Kasumi-1 (cell line): ENCODE measurements at regions not wholly inside any gene's neighbourhood (a gene's known extent, or its start where the extent isn't known, plus 50 kb on each side); places are given as distances from the start of the nearest gene placed in this dataset.
"Not testable (repeated sequence)": the region's sequence is repeated elsewhere in the genome, so short reads cannot be mapped to it uniquely, and the experiment has no call there.

ENCODE experiments used
- DNase-seq, 2 experiments: peaks; one replicate each; lab custom pipeline; 2025; lab: John Stamatoyannopoulos, UW

DNA sequence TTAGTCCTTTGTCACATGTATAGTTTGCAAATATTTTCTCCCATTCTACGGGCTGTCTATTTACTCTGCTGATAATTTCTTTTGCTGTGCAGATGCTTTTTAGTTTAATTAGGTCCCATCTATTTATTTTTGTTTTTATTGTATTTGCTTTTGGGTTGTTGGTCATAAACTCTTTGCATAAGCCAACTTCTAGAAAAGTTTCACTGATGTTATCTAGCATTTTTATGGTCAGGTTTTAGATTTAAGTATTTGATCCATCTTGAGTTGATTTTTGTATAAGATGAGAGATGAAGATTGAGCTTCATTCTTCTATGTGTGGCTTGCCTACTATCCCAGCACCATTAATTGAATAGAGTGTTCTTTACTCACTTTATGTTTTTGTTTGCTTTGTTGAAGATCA lies 1008.4 kb upstream of the ATXN7L3B start:
- DNase-seq, result no peak

DNA sequence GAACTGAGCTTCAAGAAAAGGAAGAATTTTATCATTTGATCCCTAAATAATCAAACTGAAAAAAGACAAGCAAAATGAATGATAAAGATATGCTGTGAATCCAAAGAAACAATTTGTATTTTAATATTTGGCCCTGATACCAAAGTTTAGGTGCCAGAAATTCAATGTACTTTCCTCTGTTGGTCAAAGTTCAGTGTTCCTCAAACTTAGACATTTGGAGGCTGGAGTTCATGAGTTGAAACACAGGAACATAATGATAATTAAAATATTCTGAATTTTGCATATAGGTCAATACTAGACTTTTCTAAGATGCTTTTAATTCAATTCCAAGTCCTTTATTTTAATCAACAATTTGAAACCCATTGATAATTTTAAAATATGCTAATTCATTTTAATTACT lies 1007.7 kb upstream of the ATXN7L3B start:
- no peak for DNase-seq

DNA sequence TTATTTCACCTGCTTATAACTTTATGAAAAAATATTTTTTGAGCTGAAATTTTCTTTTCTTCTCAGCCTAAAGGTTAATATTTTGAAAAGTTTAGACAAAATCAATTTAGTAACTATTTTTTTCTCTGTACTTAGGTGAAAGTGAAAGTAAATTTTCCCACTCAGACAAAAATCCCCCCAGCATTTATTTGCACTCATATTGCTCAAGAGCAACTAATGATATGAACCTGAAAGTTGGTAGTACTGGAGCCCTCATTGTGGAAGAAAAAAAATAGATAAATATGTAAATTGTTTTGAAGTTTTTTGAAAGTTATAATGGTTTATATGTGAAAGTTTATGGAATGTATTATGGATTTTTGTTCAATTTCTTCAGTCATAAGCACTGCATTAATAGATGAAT lies 1005.9 kb upstream of the ATXN7L3B start:
- DNase-seq, result no peak

DNA sequence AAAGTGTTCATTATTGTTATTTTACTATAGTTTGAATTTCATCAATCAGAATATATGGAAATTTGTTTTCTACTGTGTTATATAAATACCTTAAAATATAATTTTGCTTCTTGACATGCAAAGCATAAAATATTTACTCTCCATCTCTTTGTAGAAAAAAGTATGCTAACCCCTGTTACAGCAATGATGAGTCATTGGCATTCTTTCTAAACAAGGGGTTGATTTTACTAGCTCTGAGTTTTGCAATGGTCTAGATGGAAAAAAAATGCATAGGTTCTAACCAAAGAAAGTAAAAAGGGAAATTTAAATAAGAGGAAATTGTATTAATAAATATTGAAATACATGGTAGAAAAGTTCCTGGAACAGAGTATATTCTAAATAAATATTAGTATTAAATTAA lies 990.2 kb upstream of the ATXN7L3B start:
- DNase-seq, result no peak

DNA sequence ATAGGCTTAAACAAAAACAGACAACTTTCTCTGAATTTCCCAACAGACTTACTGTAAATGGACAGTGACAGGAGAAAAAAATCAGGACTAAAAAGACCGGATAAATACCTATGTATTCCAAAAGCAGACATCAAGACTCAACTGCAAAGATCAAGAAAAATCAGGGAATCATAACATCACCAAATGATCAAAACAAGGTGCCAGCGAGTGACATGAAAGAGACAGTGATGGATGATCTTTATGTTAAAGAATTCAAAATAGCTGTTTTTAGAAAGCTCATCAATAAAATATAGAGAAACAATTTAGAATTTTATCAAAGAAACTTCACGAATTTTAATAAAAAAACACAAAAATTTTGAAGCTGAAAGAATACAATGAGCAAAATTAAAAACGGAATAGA lies 952.5 kb upstream of the ATXN7L3B start:
- no peak for DNase-seq

DNA sequence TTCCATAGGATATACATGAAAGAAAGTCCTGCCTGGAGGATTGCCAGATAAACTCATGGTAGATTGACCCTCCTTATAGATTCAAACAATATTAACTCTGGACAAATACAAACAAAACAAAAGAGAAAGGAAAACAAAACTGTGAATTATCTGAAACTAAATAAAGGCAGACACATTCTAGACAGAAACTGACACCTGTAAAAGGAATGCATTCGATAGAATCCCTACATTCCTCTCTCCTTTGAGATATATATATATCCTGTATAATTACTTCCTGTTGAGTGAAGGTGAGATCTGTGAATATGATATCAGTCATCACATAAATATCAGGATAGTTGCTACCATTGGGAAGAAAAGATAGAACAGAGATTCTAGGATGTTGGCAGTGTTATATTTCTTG lies 948.4 kb upstream of the ATXN7L3B start:
- DNase-seq, result no peak

DNA sequence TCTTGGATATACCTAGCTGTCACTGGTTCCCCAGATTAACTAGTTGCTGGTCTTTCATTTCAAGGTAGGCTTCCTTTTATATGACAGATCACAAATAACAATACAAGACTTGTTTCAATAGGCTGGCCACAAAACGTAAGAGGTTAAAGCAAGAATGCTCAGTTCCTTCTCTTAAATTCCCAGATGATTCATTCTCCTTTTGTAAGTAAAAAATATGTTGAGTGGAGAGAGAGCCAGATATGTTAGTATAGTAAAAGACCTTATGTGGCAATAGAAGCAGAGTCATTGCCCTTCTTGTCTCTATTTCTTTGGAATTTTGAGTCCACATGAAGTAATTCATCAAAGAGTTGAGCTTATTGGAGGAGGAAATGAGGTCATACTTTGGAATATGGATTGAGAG lies 939.0 kb upstream of the ATXN7L3B start:
- DNase-seq, result no peak

DNA sequence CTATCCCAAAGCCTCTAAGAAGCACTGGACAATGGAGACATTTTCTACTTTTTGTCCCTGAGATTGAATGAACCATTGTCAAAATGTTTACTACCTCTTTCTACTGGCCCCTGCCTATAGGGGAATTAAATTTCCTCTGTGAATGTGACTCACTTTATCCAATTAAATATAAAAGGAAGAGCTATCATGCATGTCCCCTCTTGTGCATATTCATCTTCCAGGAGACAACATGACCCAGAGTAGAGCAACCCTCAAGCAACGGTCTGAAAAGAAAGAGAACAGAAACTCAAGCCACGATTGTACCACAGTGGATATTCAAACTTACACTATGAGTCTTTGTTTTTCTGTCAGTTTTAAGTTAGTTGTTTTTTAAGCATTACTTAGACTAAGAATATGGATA lies 938.4 kb upstream of the ATXN7L3B start:
- no peak for DNase-seq

DNA sequence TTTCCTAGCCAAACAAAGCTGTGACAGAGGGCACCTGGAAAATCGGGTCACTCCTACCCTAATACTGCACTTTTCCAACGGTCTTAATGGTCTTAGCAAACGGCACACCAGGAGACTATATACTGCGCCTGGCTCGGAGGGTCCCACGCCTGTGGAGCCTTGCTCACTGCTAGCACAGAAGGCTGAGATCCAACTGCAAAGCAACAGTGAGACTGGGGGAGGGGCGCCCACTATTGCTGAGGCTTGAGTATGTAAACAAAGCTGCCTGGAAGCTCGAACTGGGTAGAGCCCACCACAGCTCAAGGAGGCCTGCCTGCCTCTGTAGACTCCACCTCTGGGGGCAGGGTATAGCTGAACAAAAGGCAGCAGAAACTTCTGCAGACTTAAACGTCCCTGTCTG lies 931.7 kb upstream of the ATXN7L3B start:
- not testable (repeated sequence) for DNase-seq

DNA sequence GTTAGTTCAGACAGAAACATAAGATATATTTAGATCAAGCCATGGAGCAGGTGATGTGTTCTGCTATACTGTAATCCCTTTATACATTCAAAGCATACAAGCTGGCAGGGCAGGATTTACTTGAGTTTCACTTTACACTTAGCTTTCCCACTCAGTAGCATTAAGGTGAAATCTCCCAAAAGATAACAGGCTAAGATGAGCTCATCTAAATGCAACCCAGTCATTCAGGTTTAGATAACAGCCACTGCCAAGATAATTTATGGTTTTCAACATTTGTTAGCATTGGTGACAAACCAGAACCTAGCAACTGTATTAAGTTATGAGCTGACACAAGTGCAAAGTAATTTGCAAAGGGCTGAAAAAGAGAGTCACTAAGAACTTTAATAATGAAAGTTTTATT lies 925.1 kb upstream of the ATXN7L3B start:
- DNase-seq, result no peak

DNA sequence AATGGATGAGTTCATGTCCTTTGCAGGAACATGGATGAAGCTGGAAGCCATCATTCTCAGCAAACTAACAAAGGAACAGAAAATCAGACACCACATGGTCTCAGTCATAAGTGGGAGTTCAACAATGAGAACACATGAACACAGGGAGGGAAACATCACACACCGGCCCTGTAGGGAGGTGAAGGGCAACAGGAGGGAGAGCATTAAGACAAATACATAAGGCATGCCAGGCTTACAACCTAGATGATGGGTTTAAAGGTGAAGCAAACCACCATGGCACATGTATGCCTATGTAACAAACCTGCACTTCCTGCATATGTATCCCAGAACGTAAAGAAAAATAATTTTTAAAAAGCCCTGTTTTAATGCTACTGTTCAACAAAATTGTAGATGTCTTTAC lies 914.2 kb upstream of the ATXN7L3B start:
- DNase-seq, result no peak

DNA sequence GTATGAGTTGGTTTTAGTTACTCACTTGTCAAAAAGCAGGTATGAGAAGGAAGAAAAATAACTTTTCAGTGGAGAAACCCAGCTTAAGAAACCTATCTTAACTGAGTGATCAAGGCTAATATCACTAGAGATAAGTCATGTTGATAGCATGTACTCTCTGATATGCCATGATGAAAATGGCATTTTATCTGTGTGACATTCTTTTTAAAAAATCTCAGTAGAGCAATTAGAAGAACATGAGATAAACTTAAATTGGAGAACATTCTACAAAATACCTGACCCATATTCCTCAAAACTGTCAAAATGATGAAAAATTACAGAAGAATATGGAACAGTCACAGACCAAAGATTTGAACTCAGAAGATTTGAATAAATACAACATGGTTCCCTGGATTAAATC lies 912.4 kb upstream of the ATXN7L3B start:
- DNase-seq, result no peak

DNA sequence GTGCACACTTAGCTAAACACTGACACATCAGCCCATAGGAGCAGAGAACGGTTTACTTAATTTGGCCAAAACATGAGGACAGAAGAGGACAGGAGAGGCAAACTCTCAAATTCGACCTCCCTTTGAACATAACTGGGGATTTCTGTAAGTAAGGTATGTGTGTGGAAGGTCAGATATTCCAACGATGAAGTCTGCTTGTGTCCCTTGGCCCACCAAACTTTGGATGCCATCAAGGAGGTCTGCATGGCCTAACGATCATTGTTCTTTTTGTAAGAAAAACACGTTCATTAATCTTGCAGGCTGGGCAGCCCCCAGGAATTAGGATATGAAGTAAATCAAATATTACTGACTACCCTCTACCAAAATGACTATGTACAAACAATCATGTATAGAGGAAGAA lies 908.5 kb upstream of the ATXN7L3B start:
- no peak for DNase-seq

DNA sequence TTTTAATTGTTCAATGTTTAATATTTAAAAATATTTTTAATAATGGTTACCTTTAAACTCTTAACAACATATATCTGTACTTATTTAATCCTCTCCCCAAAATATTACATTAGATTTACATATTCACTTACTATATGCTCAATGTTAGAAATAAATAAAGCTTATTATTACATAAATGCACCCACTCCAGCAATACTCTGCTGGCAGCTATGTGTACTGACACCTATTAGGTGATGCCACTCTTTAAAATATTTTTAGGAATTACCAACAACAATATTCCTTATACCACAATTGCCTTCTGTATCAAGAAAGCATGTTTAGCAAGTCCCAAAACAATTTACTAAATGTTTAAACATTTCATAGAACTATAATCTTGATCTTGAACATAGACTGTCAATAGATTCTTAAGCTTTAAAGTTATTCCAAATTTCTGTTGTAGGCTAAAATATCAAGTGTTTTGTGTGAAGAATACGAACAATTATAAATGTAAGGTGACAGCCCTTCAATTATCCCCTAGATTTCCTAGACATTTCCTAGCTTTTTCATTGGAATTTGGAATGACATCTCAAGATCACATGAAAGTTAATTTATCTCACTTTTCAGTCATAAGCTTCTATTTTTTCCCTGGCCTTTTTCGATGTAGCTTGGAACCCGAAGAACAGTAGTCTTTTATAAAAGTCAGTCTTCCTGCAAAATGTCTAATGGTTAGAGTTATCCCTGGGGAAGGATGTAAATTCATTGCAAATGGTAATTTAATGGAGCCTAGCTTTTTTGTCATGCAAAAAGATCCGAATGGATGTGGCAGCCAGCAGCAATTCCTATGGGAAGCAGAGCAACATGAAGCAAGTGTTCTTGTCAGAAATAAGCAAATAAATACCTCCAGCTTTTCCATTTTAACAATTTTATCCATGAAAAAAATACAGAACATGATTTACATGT lies 907.5 kb upstream of the ATXN7L3B start:
- DNase-seq, result no peak

DNA sequence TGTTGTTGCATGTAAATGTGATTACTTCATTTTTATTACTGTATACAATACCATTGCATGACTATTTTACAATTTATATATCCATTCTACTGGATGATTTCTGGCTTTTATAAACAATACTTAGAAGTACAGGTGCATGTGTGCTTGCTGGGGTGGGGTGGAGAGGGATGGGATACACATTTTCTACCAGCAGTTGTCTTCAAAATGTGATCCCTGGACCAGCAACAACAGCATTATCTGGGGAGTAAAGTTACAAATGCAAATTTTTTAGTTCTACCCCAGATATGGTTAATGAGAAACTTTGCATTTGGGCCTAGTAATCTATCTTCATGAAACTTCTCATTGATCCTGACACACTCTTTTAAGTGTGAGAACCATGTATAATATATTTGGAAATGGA lies 905.4 kb upstream of the ATXN7L3B start:
- DNase-seq, result no peak

DNA sequence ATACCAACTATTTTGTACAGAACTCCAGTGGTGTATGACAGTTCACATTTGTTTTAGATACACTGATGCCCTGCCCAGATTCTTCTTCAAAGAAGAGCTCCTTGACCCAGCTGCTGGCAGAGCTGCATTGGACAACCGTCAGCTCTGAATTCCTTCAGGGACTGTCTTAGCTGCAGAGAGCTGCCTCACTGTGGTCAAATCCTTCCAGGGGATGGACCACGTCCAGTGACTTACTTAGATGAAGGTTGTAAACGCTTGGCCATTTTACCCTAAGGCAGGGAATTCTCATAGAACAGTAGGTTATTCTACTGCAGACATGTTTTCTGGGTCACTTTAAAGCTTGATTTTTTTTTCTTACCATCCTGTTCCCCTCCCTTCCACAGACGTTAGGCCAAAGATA lies 905.0 kb upstream of the ATXN7L3B start:
- DNase-seq, result no peak

DNA sequence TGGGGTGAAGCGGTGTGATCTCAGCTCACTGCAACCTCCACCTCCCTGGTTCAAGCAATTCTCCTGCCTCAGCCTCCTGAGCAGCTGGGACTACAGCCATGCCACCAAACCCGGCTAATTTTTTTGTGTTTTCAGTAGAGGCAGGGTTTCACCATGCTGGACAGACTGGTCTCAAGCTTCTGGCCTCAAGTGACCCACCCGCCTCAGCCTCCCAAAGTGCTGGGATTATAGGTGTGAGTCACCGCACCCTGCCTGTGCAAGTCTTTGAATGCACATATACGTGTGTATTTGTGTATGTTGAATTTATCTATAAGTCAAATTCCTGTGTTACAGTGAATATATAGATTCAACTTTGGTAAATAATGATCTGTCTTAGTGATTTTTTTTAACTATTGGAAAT lies 898.2 kb upstream of the ATXN7L3B start:
- DNase-seq, result not testable (repeated sequence)

DNA sequence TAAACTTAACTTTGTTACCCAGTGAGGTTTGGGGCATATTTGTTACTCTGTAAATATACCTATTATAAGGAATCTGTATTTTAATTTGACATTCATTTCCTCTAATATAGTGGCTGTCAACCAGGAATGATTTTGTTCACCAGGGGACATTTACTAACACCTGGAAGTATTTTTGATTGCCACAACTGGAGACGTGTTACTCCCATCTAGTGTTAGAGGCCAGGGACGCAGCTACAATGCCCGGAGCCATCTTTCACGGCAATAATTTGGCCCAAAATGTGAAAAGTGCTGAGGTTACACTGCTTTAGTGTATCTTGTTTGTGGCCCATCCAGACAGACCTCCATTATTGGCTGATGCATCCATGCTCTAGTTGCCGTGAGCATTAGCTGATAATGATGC lies 881.3 kb upstream of the ATXN7L3B start:
- no peak for DNase-seq

DNA sequence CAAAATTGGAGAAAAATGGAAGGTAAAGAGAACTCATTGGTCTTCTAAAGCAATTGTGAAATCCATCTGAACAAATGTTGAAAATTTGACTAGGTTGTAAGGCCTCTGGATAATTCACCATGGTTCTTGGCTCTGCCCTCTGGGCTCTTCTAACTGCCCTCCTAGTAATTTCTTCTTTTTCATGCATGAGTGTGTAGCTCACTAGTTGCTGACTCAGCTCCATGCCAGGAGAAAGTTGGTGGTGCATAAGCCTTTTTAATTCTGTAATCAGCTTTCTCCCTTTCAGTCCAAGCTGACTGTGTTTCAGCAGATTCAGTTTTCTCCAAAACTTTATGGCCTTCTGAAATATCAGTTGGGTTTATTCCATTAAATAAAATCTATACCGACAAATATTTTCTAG lies 877.8 kb upstream of the ATXN7L3B start:
- DNase-seq, result no peak

DNA sequence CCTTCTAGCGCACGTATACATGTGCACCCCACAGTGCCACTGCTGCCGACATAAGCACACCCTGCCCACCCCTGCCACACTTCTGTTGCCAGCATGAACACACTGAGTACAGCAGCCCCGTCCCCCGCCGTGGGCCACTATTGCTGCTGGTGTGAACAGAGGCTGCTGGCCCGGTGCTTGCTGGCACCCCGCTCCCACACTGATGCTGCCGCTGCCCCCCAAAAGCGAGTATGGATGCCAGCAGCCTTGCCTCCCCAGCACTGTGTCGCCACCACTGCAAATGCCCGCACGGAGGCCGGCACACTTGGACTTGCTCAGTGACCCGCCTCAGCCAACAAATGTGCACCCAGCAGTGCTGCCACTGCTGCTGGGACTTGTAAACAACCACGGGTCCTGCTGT lies 872.4 kb upstream of the ATXN7L3B start:
- no peak for DNase-seq

DNA sequence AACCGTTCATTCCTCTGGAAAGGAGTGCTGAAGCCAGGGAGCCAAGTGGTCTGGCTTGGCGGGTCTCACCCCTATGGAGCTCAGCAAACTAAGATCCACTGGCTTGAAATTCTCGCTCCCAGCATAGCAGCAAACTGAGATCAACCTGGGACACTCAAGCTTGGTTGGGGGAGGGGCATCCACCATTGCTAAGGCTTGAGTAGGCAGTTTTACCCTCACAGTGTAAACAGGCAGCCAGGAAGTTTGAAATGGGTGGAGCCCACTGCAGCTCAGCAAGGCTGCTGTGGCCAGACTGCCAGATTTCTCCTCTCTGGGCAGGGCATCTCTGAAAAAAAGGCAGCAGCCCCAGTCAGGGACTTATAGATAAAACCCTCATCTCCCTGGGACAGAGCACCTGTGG lies 866.1 kb upstream of the ATXN7L3B start:
- DNase-seq, result not testable (repeated sequence)

DNA sequence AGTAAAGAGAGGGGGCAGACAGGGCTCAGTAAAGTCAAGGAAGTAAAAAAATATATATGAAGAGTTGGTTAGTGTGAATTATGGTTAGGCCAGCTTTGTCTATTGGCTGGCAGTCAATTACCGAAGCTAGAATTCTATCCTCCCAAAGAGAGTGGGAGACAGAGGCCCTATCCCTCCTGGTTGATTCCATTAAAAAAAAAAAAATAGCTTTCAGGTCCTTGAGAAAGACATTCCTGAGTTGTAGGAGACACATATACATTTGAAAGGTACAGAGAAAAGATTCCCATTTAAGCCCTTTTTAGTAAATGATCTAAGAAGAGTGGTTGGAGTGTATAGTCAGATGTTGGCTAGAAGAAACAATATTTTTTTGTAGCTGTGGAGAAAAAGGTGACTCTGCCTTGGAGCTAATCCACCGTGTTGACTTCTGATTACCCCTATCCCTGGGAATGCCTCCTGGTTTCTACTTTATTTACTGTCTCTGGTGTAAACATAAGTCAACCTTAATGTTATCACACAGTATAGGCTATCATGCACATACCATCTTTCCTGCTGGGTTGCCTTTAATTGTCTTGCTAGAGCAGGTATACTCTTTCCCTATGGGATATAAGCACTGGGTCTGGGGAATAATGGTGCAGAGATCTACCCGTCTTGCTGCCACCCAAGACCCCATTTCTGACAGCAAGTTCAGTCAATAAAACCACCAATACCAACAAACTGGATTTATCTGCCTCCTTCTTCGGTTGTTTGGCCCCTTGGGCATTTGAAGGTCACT lies 859.9 kb upstream of the ATXN7L3B start:
- DNase-seq, result no peak

DNA sequence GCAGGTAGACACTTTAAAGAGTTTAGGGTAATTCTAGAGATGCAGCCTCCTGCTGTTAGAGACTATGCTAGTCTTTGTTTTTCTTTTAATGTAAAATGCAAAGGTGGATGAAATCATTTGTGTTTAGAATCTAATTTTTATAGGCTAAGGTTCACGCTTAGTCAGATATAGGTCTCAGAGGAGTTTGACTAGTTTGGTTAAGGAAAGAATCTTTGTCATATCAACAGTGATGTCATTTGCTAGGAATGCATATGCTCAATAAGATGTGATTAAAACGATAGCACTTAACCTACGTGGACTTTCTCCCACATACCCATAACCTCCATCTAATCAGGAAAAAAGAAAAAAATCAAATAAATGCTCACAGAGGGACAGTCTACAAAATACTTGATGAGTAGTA lies 859.3 kb upstream of the ATXN7L3B start:
- no peak for DNase-seq
